T-helper 17 cell (primary cell): ENCODE measurements at regions not wholly inside any gene's neighbourhood (a gene's known extent, or its start where the extent isn't known, plus 50 kb on each side); places are given as distances from the start of the nearest gene placed in this dataset.

Experiments used
- ATAC-seq: fragments of 150-1000 bp; cut with Tn5 transposase; 2 replicates; pipeline ENCODE4 v1.10.0; 2021; ENCODE audit warnings: mild to moderate bottlenecking, moderate library complexity
- DNase-seq, 3 donors: peaks; one replicate each; pipeline versions ENCODE4 v3.0.0 to v3.0.0-alpha.2; 2020 to 2021
- H3K9me3 ChIP-seq: one replicate; pipeline ENCODE4 v1.7.0; 2013; ENCODE audit warnings: low read length, mild to moderate bottlenecking; ENCODE audit not compliant: control insufficient read depth, poor library complexity, severe bottlenecking
- H3K27ac Mint-ChIP-seq: one replicate; pipeline ENCODE4 v1.8.0; 2022; ENCODE audit warnings: mild to moderate bottlenecking, moderate library complexity, mixed read lengths
- H3K27me3 Mint-ChIP-seq: one replicate; pipeline ENCODE4 v1.8.0; 2022; ENCODE audit warnings: mixed read lengths
- H3K36me3 Mint-ChIP-seq: one replicate; pipeline ENCODE4 v1.8.0; 2022; ENCODE audit warnings: low read depth, mixed read lengths
- H3K4me1 Mint-ChIP-seq: one replicate; pipeline ENCODE4 v1.8.0; 2022; ENCODE audit warnings: mild to moderate bottlenecking, mixed read lengths
- H3K4me3 Mint-ChIP-seq: one replicate; pipeline ENCODE4 v1.8.0; 2022; ENCODE audit warnings: mild to moderate bottlenecking, moderate library complexity, mixed read lengths

GRCh38 chr18:37922162-37922561 is 356.6 kb upstream of the CELF4 start:
- H3K9me3 ChIP-seq: no peaks in the 10 kb centered on the region
- DNase-seq: no peak
- no peaks in the 10 kb centered on the region for H3K27me3 Mint-ChIP-seq
- ATAC-seq: no peak
- H3K4me3 Mint-ChIP-seq: no peak overlapping the region
- no peak overlapping the region for H3K27ac Mint-ChIP-seq
- H3K36me3 Mint-ChIP-seq: no peaks in the 10 kb centered on the region
- H3K4me1 Mint-ChIP-seq: no peaks in the 10 kb centered on the region

GRCh38 chr18:37920865-37921264 is 355.3 kb upstream of the CELF4 start:
- Mint-ChIP-seq H3K27ac (no peak overlapping the region), H3K36me3 (no peaks in the 10 kb centered on the region), H3K27me3 (no peaks in the 10 kb centered on the region), H3K4me3 (no peak overlapping the region), H3K4me1 (no peaks in the 10 kb centered on the region)
- ATAC-seq: no peak
- no peaks in the 10 kb centered on the region for H3K9me3 ChIP-seq
- DNase-seq: no peak

DNA sequence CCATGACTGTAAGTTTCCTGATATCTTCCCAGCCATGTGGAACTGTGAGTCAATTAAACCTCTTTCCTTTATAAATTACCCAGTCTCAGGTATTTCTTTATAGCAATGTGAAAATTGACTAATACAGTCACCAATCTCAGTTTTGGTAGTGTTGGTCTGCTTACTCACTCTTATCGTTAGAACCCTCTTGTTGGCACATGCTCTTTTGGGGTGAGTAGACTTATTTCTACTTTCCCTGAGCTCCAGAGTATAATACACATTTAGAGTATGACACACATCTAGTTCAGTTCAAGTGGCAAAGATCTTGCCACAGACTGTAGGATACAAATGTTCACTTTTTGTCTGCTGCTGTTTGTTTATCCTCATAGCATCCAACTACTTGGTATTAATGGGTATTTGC is 347.5 kb upstream of the CELF4 start:
- DNase-seq (no peak), ATAC-seq (no peak)
- Mint-ChIP-seq H3K4me3 (no peak overlapping the region), H3K4me1 (no peaks in the 10 kb centered on the region), H3K27ac (no peak overlapping the region), H3K36me3 (no peaks in the 10 kb centered on the region), H3K27me3 (no peaks in the 10 kb centered on the region)
- no peaks in the 10 kb centered on the region for H3K9me3 ChIP-seq

GRCh38 chr18:37902344-37902743 is 336.7 kb upstream of the CELF4 start:
- H3K27me3 Mint-ChIP-seq: no peaks in the 10 kb centered on the region
- no peaks in the 10 kb centered on the region for H3K4me1 Mint-ChIP-seq
- no peak for ATAC-seq
- no peak overlapping the region for H3K4me3 Mint-ChIP-seq
- H3K27ac Mint-ChIP-seq: no peak overlapping the region
- no peaks in the 10 kb centered on the region for H3K36me3 Mint-ChIP-seq
- no peaks in the 10 kb centered on the region for H3K9me3 ChIP-seq
- no peak for DNase-seq

GRCh38 chr18:37900326-37900725 is 334.7 kb upstream of the CELF4 start:
- H3K4me1 Mint-ChIP-seq: no peaks in the 10 kb centered on the region
- ATAC-seq (no peak), DNase-seq (no peak)
- no peaks in the 10 kb centered on the region for H3K27me3 Mint-ChIP-seq
- H3K27ac Mint-ChIP-seq: no peak overlapping the region
- H3K9me3 ChIP-seq: no peaks in the 10 kb centered on the region
- H3K36me3 Mint-ChIP-seq: no peaks in the 10 kb centered on the region
- H3K4me3 Mint-ChIP-seq: no peak overlapping the region

GRCh38 chr18:37889963-37890362 is 324.4 kb upstream of the CELF4 start:
- Mint-ChIP-seq H3K27me3 (no peaks in the 10 kb centered on the region), H3K27ac (no peak overlapping the region), H3K36me3 (no peaks in the 10 kb centered on the region), H3K4me3 (no peak overlapping the region), H3K4me1 (no peaks in the 10 kb centered on the region)
- DNase-seq: no peak
- no peaks in the 10 kb centered on the region for H3K9me3 ChIP-seq
- ATAC-seq: no peak

- Mint-ChIP-seq H3K27ac (no peak overlapping the region), H3K4me1 (no peaks in the 10 kb centered on the region), H3K27me3 (no peaks in the 10 kb centered on the region), H3K36me3 (no peaks in the 10 kb centered on the region), H3K4me3 (no peak overlapping the region)
- DNase-seq: no peak
- no peak for ATAC-seq
- no peaks in the 10 kb centered on the region for H3K9me3 ChIP-seq
Observed at GRCh38 chr18:37874721-37875120, 309.1 kb upstream of the CELF4 start.

DNA sequence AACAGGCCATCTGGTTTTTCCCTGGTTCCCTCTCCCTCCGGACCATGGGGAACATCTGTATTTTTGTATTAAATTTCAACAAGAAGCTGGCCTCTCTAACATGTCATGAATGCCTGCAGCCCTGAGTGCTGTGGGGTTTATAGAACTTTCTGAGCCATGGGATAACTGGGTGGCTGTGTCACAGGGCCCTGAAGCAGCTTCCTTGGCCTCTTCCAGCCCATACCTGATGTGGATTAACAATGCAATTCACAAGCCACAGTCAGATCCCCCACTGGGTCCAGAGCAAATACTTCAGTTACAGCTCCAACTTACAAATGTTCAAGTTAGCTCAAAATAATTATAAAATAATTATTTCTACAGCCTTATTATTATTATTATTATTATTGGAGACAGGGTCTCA is 307.8 kb upstream of the CELF4 start:
- Mint-ChIP-seq H3K27me3 (no peaks in the 10 kb centered on the region), H3K27ac (no peak overlapping the region), H3K4me1 (no peaks in the 10 kb centered on the region), H3K36me3 (no peaks in the 10 kb centered on the region), H3K4me3 (no peak overlapping the region)
- no peaks in the 10 kb centered on the region for H3K9me3 ChIP-seq
- no peak for DNase-seq
- ATAC-seq: no peak

- Mint-ChIP-seq H3K27ac (no peak overlapping the region), H3K36me3 (no peaks in the 10 kb centered on the region), H3K4me3 (no peak overlapping the region), H3K4me1 (no peaks in the 10 kb centered on the region), H3K27me3 (no peaks in the 10 kb centered on the region)
- no peaks in the 10 kb centered on the region for H3K9me3 ChIP-seq
- no peak for DNase-seq
- no peak for ATAC-seq
Observed at GRCh38 chr18:37872562-37872961, 307.0 kb upstream of the CELF4 start.

DNA sequence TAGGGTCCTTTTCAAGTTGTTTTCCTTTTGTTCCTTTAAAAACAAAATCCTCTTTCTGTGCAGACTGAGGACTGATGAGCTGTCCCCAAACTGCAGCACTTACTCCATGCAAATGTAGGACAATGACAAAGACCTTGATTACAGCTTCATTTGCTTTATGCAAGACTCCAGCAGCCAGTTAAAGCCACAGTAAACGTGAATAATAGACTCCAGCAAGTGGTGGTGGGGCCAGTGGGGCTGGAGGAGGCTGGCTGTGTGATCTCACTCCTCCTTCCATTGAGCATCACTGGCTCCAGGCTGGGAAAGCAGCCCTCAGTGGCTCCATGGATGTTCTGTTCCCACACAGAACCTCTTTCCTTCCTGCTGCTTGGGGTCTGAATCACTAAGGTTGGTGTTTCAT is 306.0 kb upstream of the CELF4 start:
- H3K9me3 ChIP-seq: no peaks in the 10 kb centered on the region
- no peaks in the 10 kb centered on the region for H3K4me1 Mint-ChIP-seq
- no peak overlapping the region for H3K27ac Mint-ChIP-seq
- no peak for DNase-seq
- H3K27me3 Mint-ChIP-seq: no peaks in the 10 kb centered on the region
- no peak for ATAC-seq
- H3K36me3 Mint-ChIP-seq: no peaks in the 10 kb centered on the region
- H3K4me3 Mint-ChIP-seq: no peak overlapping the region

GRCh38 chr18:37869051-37869450 is 303.5 kb upstream of the CELF4 start:
- Mint-ChIP-seq H3K4me1 (no peaks in the 10 kb centered on the region), H3K27me3 (no peaks in the 10 kb centered on the region), H3K4me3 (no peak overlapping the region), H3K27ac (no peak overlapping the region), H3K36me3 (no peaks in the 10 kb centered on the region)
- no peaks in the 10 kb centered on the region for H3K9me3 ChIP-seq
- no peak for DNase-seq
- no peak for ATAC-seq

GRCh38 chr18:37864122-37864521 is 298.5 kb upstream of the CELF4 start:
- Mint-ChIP-seq H3K27ac (no peak overlapping the region), H3K4me1 (no peaks in the 10 kb centered on the region), H3K27me3 (no peaks in the 10 kb centered on the region), H3K36me3 (no peaks in the 10 kb centered on the region), H3K4me3 (no peak overlapping the region)
- ATAC-seq: no peak
- H3K9me3 ChIP-seq: no peaks in the 10 kb centered on the region
- DNase-seq: no peak

- H3K27ac Mint-ChIP-seq: no peak overlapping the region
- H3K4me3 Mint-ChIP-seq: no peak overlapping the region
- no peaks in the 10 kb centered on the region for H3K27me3 Mint-ChIP-seq
- no peaks in the 10 kb centered on the region for H3K36me3 Mint-ChIP-seq
- no peaks in the 10 kb centered on the region for H3K4me1 Mint-ChIP-seq
- ATAC-seq: no peak
- H3K9me3 ChIP-seq: no peaks in the 10 kb centered on the region
- DNase-seq: no peak
Observed at GRCh38 chr18:37861981-37862380, 296.4 kb upstream of the CELF4 start.

DNA sequence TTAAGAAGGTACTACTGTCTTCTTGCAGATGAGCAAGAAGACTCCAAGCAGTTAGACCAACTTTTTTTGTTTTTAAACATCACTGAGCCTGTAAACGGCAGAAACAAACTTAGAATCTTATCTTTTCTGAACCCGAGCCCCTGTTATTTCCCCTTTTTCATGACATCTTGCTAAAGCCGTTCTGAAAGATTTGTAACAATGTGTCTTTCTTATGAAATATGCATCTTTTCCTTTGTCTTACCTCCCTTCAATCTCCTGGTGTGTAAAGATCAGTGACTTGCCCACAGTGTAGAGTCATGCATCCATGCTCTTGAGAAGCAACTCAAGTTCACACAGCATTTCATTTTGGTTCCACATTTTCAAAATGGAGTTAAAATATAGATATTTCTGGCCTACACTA is 288.8 kb upstream of the CELF4 start:
- Mint-ChIP-seq H3K27ac (no peak overlapping the region), H3K4me3 (no peak overlapping the region), H3K4me1 (no peaks in the 10 kb centered on the region), H3K36me3 (no peaks in the 10 kb centered on the region), H3K27me3 (no peaks in the 10 kb centered on the region)
- DNase-seq (no peak), ATAC-seq (no peak)
- no peaks in the 10 kb centered on the region for H3K9me3 ChIP-seq

DNA sequence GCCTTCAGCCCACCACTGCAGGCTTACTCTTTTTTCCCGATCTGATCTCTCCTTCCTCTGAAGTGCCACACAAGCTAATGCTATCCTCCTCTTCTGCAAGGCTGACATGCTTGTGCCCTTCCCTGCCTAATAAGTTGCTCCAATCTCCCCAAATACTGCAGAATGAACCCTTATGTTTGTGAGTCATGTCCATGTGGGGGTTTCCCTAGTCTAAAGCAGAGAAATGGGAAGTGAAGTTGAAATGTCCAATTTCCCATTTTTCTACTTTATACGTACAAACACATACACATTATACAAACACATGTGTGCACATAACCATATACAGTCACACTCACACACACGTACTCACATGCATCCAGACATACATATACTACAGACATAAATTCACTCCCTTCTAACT is 288.1 kb upstream of the CELF4 start:
- H3K4me1 Mint-ChIP-seq: no peaks in the 10 kb centered on the region
- no peak overlapping the region for H3K27ac Mint-ChIP-seq
- ATAC-seq (no peak), DNase-seq (no peak)
- no peaks in the 10 kb centered on the region for H3K9me3 ChIP-seq
- no peak overlapping the region for H3K4me3 Mint-ChIP-seq
- no peaks in the 10 kb centered on the region for H3K36me3 Mint-ChIP-seq
- no peaks in the 10 kb centered on the region for H3K27me3 Mint-ChIP-seq
